ENCODE measurements at regions not wholly inside any gene's neighbourhood (a gene's known extent, or its start where the extent isn't known, plus 50 kb on each side); places are given as distances from the start of the nearest gene placed in this dataset.

GRCh38 chr6:1076531-1077459 is 235.1 kb upstream of the FOXQ1 start:
- TF ChIP-seq, protein P1, sequence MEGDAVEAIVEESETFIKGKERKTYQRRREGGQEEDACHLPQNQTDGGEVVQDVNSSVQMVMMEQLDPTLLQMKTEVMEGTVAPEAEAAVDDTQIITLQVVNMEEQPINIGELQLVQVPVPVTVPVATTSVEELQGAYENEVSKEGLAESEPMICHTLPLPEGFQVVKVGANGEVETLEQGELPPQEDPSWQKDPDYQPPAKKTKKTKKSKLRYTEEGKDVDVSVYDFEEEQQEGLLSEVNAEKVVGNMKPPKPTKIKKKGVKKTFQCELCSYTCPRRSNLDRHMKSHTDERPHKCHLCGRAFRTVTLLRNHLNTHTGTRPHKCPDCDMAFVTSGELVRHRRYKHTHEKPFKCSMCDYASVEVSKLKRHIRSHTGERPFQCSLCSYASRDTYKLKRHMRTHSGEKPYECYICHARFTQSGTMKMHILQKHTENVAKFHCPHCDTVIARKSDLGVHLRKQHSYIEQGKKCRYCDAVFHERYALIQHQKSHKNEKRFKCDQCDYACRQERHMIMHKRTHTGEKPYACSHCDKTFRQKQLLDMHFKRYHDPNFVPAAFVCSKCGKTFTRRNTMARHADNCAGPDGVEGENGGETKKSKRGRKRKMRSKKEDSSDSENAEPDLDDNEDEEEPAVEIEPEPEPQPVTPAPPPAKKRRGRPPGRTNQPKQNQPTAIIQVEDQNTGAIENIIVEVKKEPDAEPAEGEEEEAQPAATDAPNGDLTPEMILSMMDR (IDR thresholded peaks at IDR 0.05): no peak
- TF ChIP-seq POLR2A (IDR thresholded peaks at IDR 0.05) (no peak), EP300 (IDR thresholded peaks at IDR 0.05) (no peak)
